Transverse colon (tissue), 4 donors: ENCODE measurements at regions not wholly inside any gene's neighbourhood (a gene's known extent, or its start where the extent isn't known, plus 50 kb on each side); places are given as distances from the start of the nearest gene placed in this dataset.

Experiments
- DNase-seq: peaks from one replicate; pipeline ENCODE4 v3.0.0-alpha.2; 2019
- H3K27ac ChIP-seq, 4 donors: fragments of 200-600 bp; sonication (generic); 2 replicates each; pipeline ENCODE4 v1.5.1; 2016 to 2018; ENCODE audit warnings: inconsistent platforms in 4 of 4
- H3K27me3 ChIP-seq: fragments of 200-600 bp; sonication (generic); 2 replicates; pipeline ENCODE4 v1.5.1; 2017; ENCODE audit warnings: inconsistent platforms
- H3K36me3 ChIP-seq, 4 donors: fragments of 200-600 bp; sonication (generic); 2 replicates each; pipeline ENCODE4 v1.5.1; 2017 to 2019; ENCODE audit warnings: inconsistent platforms in 4 of 4
- H3K4me1 ChIP-seq, 4 donors: fragments of 200-600 bp; sonication (generic); 2 replicates each; pipeline ENCODE4 v1.5.1; 2017 to 2020; ENCODE audit warnings: inconsistent platforms in 4 of 4
- H3K4me3 ChIP-seq, 4 donors: fragments of 200-600 bp; sonication (generic); 1 replicate in 1 of 4; 2 replicates in 3 of 4; pipeline versions ENCODE4 v1.5.1 to v1.6.1; 2017 to 2019; ENCODE audit warnings: inconsistent platforms in 4 of 4
- H3K9me3 ChIP-seq, 2 donors: fragments of 200-600 bp; sonication (generic); 2 replicates each; pipeline ENCODE4 v1.5.1; 2017 to 2019; ENCODE audit warnings: inconsistent platforms in 2 of 2
- EP300 ChIP-seq: sonication (generic); formaldehyde crosslinking; IDR thresholded peaks from one replicate; pipeline ENCODE4 v1.6.1; 2017; ENCODE audit warnings: antibody characterized with exemption, low read depth
- POLR2A ChIP-seq: fragments of 450-650 bp; IDR thresholded peaks from one replicate; pipeline ENCODE4 v1.6.1; 2016; ENCODE audit warnings: antibody characterized with exemption, mild to moderate bottlenecking, moderate library complexity
- POLR2AphosphoS5 ChIP-seq, 3 donors: sonication (generic); formaldehyde crosslinking; IDR thresholded peaks; one replicate each; pipeline ENCODE4 v1.6.1; 2016; ENCODE audit warnings: antibody characterized with exemption in 3 of 3
- WGBS, 2 donors: methylation state at CpG; one replicate each; pipeline ENCODE4 v1.1.5; 2018; ENCODE audit warnings: low coverage in 1 of 2; 5-methylcytosine and 5-hydroxymethylcytosine counted together
- in situ Hi-C, 4 donors: fragments of 200-750 bp; cut with MboI; loops; one replicate each; pipeline versions ENCODE4 v1.15.0 to v1.15.1; 2017; ENCODE audit warnings: low sequenced_read_pairs in 3 of 4, low pct_ligation_motif_present in 1 of 4, low pct_unique_long_range_greater_than_20kb in 1 of 4
- intact Hi-C: fragments of 100-400 bp; cut with DNase I; formaldehyde crosslinking; loops from one replicate; pipeline ENCODE4 v1.15.1; 2023; ENCODE audit warnings: low total_unique reads
- TF ChIP-seq, protein P1 (sequence below), 5 experiments: fragments of 200-600 bp in 3 of 5; fragments of 450-650 bp in 2 of 5; sonication (generic) in 3 of 5; IDR thresholded peaks; 1 replicate in 2 of 5; 2 replicates in 3 of 5; pipeline ENCODE4 v1.5.1; 2016 to 2017; ENCODE audit warnings: antibody characterized with exemption in 5 of 5, inconsistent platforms in 3 of 5, mild to moderate bottlenecking in 2 of 5, moderate library complexity in 1 of 5

DNA sequence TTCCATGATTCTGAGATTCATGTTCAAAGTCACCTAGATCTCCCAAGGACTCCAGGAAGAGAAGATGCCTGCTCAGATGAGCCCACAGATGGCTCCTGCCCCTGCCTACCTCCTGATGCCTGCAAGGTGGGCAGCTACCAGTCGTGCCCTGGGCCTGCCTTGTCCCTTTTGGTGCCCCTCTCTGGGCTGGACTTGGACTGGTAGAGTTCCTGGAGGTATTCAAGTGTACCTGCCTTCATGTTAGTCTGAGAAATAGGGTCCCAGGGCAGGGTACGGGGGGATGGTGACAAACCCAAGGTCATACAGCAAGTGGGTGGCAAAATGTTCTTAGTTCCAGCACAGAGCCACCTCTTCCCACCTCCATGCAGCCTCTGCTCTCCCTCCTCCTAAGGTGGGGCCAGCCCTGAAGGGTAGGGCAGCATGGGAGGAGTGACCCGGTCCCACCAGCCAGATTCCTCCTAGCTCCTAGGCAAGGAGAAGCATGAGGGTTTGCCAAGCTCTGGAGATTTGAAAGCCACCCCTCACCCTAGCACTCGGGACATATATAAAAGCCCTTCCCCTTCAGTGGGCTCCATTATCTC, 80.8 kb upstream of the UNC5B start:
- 75% methylated on average over 4 of the region's 4 CpGs; no CpG with 5 or more reads in 1 of the 2 donors for WGBS, 2 donors
- no peaks in the 10 kb centered on the region for H3K27me3 ChIP-seq

DNA sequence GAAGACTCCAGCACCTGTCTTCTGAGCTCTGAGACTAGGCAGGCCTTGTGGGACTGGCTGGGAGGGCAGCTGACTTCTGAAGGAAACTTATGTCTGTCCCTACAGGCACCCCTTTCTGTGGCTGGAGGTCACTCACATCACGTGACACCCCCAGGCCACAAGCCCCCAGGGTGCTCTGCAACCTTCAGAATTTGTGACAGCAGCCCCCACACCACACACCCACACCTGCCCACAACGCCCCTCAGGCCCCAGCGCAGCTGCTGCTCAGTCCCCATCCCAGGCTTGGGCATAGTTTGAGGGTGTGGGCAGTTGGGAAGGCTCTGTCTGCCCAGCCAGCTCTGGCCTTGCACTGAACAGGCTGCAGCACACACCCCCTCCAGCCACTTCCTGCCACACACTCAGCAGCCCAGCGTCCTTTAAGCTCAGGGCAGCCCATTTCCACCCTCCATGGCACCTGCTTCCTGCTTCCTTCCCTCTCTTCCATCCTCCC, 80.0 kb upstream of the UNC5B start:
- no peak for DNase-seq
- Histone ChIP-seq H3K9me3 (no peaks in the 10 kb centered on the region), H3K27ac (no peak overlapping the region), H3K36me3 (no peaks in the 10 kb centered on the region), H3K27me3 (no peaks in the 10 kb centered on the region), H3K4me1 (peaks cover 0 to 7% (median 2%) of the 10 kb centered on the region in 4 donors), H3K4me3 (no peak overlapping the region)
- TF ChIP-seq, protein P1, sequence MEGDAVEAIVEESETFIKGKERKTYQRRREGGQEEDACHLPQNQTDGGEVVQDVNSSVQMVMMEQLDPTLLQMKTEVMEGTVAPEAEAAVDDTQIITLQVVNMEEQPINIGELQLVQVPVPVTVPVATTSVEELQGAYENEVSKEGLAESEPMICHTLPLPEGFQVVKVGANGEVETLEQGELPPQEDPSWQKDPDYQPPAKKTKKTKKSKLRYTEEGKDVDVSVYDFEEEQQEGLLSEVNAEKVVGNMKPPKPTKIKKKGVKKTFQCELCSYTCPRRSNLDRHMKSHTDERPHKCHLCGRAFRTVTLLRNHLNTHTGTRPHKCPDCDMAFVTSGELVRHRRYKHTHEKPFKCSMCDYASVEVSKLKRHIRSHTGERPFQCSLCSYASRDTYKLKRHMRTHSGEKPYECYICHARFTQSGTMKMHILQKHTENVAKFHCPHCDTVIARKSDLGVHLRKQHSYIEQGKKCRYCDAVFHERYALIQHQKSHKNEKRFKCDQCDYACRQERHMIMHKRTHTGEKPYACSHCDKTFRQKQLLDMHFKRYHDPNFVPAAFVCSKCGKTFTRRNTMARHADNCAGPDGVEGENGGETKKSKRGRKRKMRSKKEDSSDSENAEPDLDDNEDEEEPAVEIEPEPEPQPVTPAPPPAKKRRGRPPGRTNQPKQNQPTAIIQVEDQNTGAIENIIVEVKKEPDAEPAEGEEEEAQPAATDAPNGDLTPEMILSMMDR (IDR thresholded peaks at IDR 0.05): no peak
- TF ChIP-seq POLR2AphosphoS5 (IDR thresholded peaks at IDR 0.05) (no peak), EP300 (no peak), POLR2A (no peak)
- WGBS, 2 donors: 67% methylated on average over 4 of the region's 4 CpGs; no CpG with 5 or more reads in 1 of the 2 donors
- intact Hi-C loops: loop anchor here (10.0 kb wide), 1 partner anchor 128 kb away; no protein-coding TSS in a partner anchor
- in situ Hi-C loops: no loop called here

More for the DNA sequence above, 80.8 kb upstream of the UNC5B start:
- no peak overlapping the region for H3K4me3 ChIP-seq
- no peak overlapping the region for H3K27ac ChIP-seq
- intact Hi-C loops: loop anchor here (10.0 kb wide), 1 partner anchor 127 kb away; no protein-coding TSS in a partner anchor
- no peak for DNase-seq
- H3K36me3 ChIP-seq: no peaks in the 10 kb centered on the region
- peaks cover 0 to 7% (median 2%) of the 10 kb centered on the region in 4 donors for H3K4me1 ChIP-seq
- no peaks in the 10 kb centered on the region for H3K9me3 ChIP-seq
- in situ Hi-C loops: no loop called here
- TF ChIP-seq, protein P1 (IDR thresholded peaks at IDR 0.05): no peak
- no peak for TF ChIP-seq POLR2AphosphoS5 (IDR thresholded peaks at IDR 0.05)
- TF ChIP-seq POLR2A: no peak
- no peak for TF ChIP-seq EP300

DNA sequence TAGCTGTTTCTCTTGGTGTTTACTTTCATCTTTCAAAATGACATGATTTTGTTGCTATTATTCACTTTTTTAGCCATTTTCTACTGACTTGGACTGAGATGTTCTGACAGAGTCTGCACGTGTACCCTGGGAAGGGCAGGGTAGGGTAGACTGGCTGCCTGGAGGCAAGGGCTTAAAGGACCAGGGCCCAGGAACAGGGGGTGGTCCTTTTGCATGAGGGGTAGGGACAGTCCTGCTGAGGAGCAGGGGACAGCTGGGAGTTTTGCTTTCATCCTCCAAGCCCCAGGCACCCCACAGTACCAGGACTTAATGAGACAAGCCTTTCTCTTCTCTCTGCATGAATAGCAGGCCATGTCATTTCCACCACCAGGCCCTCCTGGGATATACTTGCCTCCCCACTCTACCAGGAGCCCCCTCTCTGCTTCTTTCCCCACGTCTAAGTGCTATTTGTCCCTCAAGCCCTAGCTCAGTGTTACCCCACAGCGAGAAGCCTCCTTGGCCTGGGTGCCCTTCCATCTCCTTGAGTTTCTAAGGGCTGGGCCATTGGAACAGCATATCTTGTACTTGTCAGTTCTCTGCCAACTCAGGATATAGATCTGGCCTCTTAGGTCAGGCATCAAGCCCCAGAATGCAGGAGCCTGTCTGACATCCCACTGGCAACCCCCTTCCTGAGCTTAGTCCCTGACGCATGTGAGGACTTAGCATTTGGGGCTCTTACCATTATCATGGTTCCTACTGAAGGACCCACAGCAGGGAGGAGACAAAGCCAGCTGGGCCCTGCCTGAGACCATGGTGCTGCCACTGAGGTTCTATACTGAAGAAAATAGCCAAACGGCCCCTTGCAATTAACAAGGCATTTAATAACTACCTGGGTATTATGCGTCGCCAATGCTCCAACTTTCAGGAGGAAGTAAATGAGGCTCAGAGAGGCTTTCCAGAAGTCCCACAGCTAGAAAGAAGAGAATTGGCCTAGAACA, 78.4 kb upstream of the UNC5B start:
- no peaks in the 10 kb centered on the region for H3K36me3 ChIP-seq
- no peak overlapping the region for H3K4me3 ChIP-seq
- no peaks in the 10 kb centered on the region for H3K27me3 ChIP-seq
- in situ Hi-C loops: no loop called here
- H3K27ac ChIP-seq: no peak overlapping the region
- no peaks in the 10 kb centered on the region for H3K9me3 ChIP-seq
- intact Hi-C loops: loop anchor here (10.0 kb wide), 1 partner anchor 129 kb away; no protein-coding TSS in a partner anchor
- DNase-seq: no peak
- 81 to 85% methylated on average over 3 to 7 of the region's 7 CpGs for WGBS, 2 donors
- TF ChIP-seq POLR2AphosphoS5 (IDR thresholded peaks at IDR 0.05) (no peak), EP300 (no peak), POLR2A (no peak)
- TF ChIP-seq, protein P1 (IDR thresholded peaks at IDR 0.05): no peak
- H3K4me1 ChIP-seq: no peaks in the 10 kb centered on the region

DNA sequence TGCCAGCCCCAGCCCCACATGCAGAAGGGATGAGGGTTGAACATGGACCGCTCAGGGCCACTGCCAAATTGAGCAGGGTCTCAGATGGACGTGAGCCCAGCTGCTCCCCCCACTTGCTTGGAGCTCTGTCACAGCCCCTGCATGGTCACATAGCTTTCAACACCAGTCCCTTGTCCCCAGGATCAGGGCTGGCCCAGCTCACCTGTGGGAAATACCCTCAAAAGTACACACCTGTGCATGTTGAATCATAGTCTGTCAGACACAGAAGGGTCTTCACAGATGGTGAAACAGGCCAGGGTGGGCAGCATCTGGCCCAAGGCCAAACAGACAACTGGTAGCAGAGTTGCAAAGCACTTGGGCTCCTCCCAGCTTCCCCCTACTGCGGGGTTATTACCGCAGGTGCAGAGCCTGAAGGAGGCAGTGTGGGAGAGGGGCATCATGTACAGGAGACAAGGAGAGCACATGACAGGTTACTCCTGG, 77.6 kb upstream of the UNC5B start:
- 73% methylated on average over 4 of the region's 4 CpGs; no CpG with 5 or more reads in 1 of the 2 donors for WGBS, 2 donors
- Histone ChIP-seq H3K9me3 (no peaks in the 10 kb centered on the region), H3K36me3 (no peaks in the 10 kb centered on the region), H3K27me3 (no peaks in the 10 kb centered on the region), H3K4me3 (no peak overlapping the region), H3K4me1 (no peaks in the 10 kb centered on the region), H3K27ac (no peak overlapping the region)
- no peak for TF ChIP-seq EP300
- no peak for TF ChIP-seq POLR2A
- TF ChIP-seq, protein P1 (IDR thresholded peaks at IDR 0.05): no peak
- no peak for TF ChIP-seq POLR2AphosphoS5 (IDR thresholded peaks at IDR 0.05)
- intact Hi-C loops: loop anchor here (10.0 kb wide), 1 partner anchor 130 kb away; no protein-coding TSS in a partner anchor
- DNase-seq: no peak
- in situ Hi-C loops: no loop called here
